ENCODE measurements at regions not wholly inside any gene's neighbourhood (a gene's known extent, or its start where the extent isn't known, plus 50 kb on each side); places are given as distances from the start of the nearest gene placed in this dataset.

- no peaks in the 10 kb centered on the region for H3K27me3 ChIP-seq (ENCODE audit: control insufficient read depth, extremely low read depth, insufficient read depth, low read length)
- dilution Hi-C loops (cut with MboI; ENCODE audit: extremely low pct_ligation_motif_present, low sequenced_read_pairs) = no loop called here
- H3K9me1 ChIP-seq (ENCODE audit: control insufficient read depth, extremely low read depth, insufficient read depth, low read length) = no peaks in the 10 kb centered on the region
- TF ChIP-seq CTCF (optimal IDR thresholded peaks at IDR 0.05 in 1 of 3, IDR thresholded peaks at IDR 0.05 in 1 of 3, conservative IDR thresholded peaks at IDR 0.05 in 1 of 3; ENCODE audit: extremely low read depth in 1 of 3, insufficient read depth in 2 of 3, low read length in 3 of 3) (no peak), EZH2 (IDR thresholded peaks at IDR 0.05; ENCODE audit: low read length) (no peak)
- no peaks in the 10 kb centered on the region for H3K36me3 ChIP-seq (ENCODE audit: control insufficient read depth in 2 of 2, extremely low read depth in 1 of 2, insufficient read depth in 2 of 2, low read length in 2 of 2)
- H3K4me1 ChIP-seq (ENCODE audit: control insufficient read depth, extremely low read depth, insufficient read depth, low read length) = peaks cover 18% of the 10 kb centered on the region
- no peaks in the 10 kb centered on the region for H4K20me1 ChIP-seq (ENCODE audit: control insufficient read depth, extremely low read depth, insufficient read depth, low read length)
- no peaks in the 10 kb centered on the region for H3K9me3 ChIP-seq (ENCODE audit: control insufficient read depth, low read depth, low read length)
- H3K4me3 ChIP-seq (ENCODE audit: control insufficient read depth in 2 of 3, extremely low read depth in 1 of 3, insufficient read depth in 2 of 3, low read depth in 1 of 3, low read length in 3 of 3) = no peak overlapping the region
- H3K27ac ChIP-seq (ENCODE audit: control insufficient read depth, insufficient read depth, low read length) = peak overlapping the region; percentile 87
- no peaks in the 10 kb centered on the region for H3K79me2 ChIP-seq (ENCODE audit: control insufficient read depth, insufficient read depth, low read length)
- DNase-seq (ENCODE audit: low read depth, low spot score) = no peak
- no peak overlapping the region for H3K4me2 ChIP-seq (ENCODE audit: control insufficient read depth, extremely low read depth, insufficient read depth, low read depth, low read length)
- peak overlapping the region; percentile 17 for H2AFZ ChIP-seq (ENCODE audit: control insufficient read depth, low read length)
- FAIRE-seq = peak; percentile 34
- no peak overlapping the region for H3K9ac ChIP-seq (ENCODE audit: control insufficient read depth, extremely low read depth, insufficient read depth, low read length)
Measured at GRCh38 chr3:26438981-26439884, 183.3 kb upstream of the LRRC3B start.

- H3K9me3 ChIP-seq (ENCODE audit: control insufficient read depth, low read depth, low read length) = no peaks in the 10 kb centered on the region
- H3K9me1 ChIP-seq (ENCODE audit: control insufficient read depth, extremely low read depth, insufficient read depth, low read length) = no peaks in the 10 kb centered on the region
- FAIRE-seq (no peak), DNase-seq (ENCODE audit: low read depth, low spot score) (no peak)
- H3K27me3 ChIP-seq (ENCODE audit: control insufficient read depth, extremely low read depth, insufficient read depth, low read length) = no peaks in the 10 kb centered on the region
- H3K36me3 ChIP-seq (ENCODE audit: control insufficient read depth in 2 of 2, extremely low read depth in 1 of 2, insufficient read depth in 2 of 2, low read length in 2 of 2) = no peaks in the 10 kb centered on the region
- no peak overlapping the region for H3K9ac ChIP-seq (ENCODE audit: control insufficient read depth, extremely low read depth, insufficient read depth, low read length)
- no peak overlapping the region for H2AFZ ChIP-seq (ENCODE audit: control insufficient read depth, low read length)
- no peak overlapping the region for H3K4me2 ChIP-seq (ENCODE audit: control insufficient read depth, extremely low read depth, insufficient read depth, low read depth, low read length)
- no peaks in the 10 kb centered on the region for H4K20me1 ChIP-seq (ENCODE audit: control insufficient read depth, extremely low read depth, insufficient read depth, low read length)
- no peak overlapping the region for H3K27ac ChIP-seq (ENCODE audit: control insufficient read depth, insufficient read depth, low read length)
- H3K79me2 ChIP-seq (ENCODE audit: control insufficient read depth, insufficient read depth, low read length) = no peaks in the 10 kb centered on the region
- H3K4me1 ChIP-seq (ENCODE audit: control insufficient read depth, extremely low read depth, insufficient read depth, low read length) = no peaks in the 10 kb centered on the region
- dilution Hi-C loops (cut with MboI; ENCODE audit: extremely low pct_ligation_motif_present, low sequenced_read_pairs) = no loop called here
- H3K4me3 ChIP-seq (ENCODE audit: control insufficient read depth in 2 of 3, extremely low read depth in 1 of 3, insufficient read depth in 2 of 3, low read depth in 1 of 3, low read length in 3 of 3) = no peak overlapping the region
- no peak for TF ChIP-seq EZH2 (IDR thresholded peaks at IDR 0.05; ENCODE audit: low read length)
- no peak for TF ChIP-seq CTCF (optimal IDR thresholded peaks at IDR 0.05 in 1 of 3, IDR thresholded peaks at IDR 0.05 in 1 of 3, conservative IDR thresholded peaks at IDR 0.05 in 1 of 3; ENCODE audit: extremely low read depth in 1 of 3, insufficient read depth in 2 of 3, low read length in 3 of 3)
Measured at GRCh38 chr3:26449996-26450395, 172.6 kb upstream of the LRRC3B start.

Measured in keratinocyte (primary cell).